ENCODE measurements at regions not wholly inside any gene's neighbourhood (a gene's known extent, or its start where the extent isn't known, plus 50 kb on each side); places are given as distances from the start of the nearest gene placed in this dataset.

DNA sequence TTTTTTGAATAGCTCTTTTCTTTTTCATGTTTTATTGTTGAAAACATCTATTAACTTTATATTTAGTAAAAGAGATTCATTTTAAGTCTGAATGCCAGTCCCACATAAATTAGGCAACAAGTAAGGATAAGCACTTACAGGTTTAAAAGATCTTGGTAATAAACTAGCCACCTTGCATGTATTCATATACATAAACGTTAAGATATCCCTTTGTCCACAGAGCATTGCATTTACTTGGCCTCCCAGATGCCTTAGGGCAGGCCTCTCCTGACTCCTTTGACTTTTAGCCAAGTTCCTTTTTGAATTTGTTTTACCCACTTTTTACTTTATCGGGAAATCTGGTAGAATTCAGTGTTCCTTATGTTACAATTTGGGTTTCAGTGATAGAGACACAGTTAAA, 331.7 kb downstream of the ETNK1 start:
- ChIA-PET POLR2A (no interaction called here), CTCF (no interaction called here)
- H3K27me3 ChIP-seq (ENCODE audit: control insufficient read depth in 1 of 2, insufficient read depth in 2 of 2, low read length in 2 of 2), result no peaks in the 10 kb centered on the region
- H3K4me3 ChIP-seq (ENCODE audit: low read length), result no peak overlapping the region
- ATAC-seq (ENCODE audit: poor library complexity) (no peak), DNase-seq (no peak)
- H3K36me3 ChIP-seq (ENCODE audit: insufficient read depth, low read length), result no peaks in the 10 kb centered on the region
- Mint-ChIP-seq H3K36me3 (ENCODE audit: low read depth) (no peaks in the 10 kb centered on the region), H3K27ac (no peak overlapping the region), H3K4me1 (ENCODE audit: low read depth) (no peaks in the 10 kb centered on the region), H3K9me3 (peaks cover 4% of the 10 kb centered on the region), H3K27me3 (no peaks in the 10 kb centered on the region), H3K4me3 (no peak overlapping the region)
- H3K9me3 ChIP-seq (ENCODE audit: control insufficient read depth in 1 of 2, insufficient read depth in 1 of 2, low read length in 2 of 2), result peaks cover 0 to 16% of the 10 kb centered on the region in 2 experiments
- no peak overlapping the region for H3K27ac ChIP-seq (ENCODE audit: low read depth in 1 of 2, low read length in 2 of 2)
- intact Hi-C loops (cut with DNase I, micrococcal nuclease), result no loop called here
- no peaks in the 10 kb centered on the region for H3K4me1 ChIP-seq (ENCODE audit: insufficient read depth, low read length)
- TF ChIP-seq CTCF (IDR thresholded peaks at IDR 0.05), result no peak

DNA sequence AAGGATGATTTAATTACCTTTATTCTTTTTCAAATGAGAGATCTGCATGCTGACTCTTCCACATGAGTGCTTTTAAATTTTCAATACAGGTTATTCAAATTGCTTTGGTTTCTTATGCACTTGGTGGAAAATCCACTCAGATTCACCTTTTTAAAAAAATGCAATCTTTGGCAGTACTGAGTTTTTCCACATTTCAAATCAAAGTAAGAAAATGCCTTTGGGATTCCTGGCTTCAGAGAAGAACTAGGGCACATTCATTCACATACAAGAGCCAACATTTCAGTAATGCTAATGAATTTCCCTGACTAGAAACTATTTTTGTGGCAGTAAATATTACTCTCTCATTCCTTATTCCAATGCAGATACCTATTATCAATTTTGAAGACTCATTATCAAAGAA, 342.2 kb downstream of the ETNK1 start:
- intact Hi-C loops (cut with DNase I, micrococcal nuclease), result no loop called here
- Mint-ChIP-seq H3K27ac (no peak overlapping the region), H3K27me3 (no peaks in the 10 kb centered on the region), H3K4me1 (ENCODE audit: low read depth) (no peaks in the 10 kb centered on the region), H3K36me3 (ENCODE audit: low read depth) (no peaks in the 10 kb centered on the region), H3K9me3 (no peaks in the 10 kb centered on the region), H3K4me3 (no peak overlapping the region)
- Histone ChIP-seq H3K9me3 (ENCODE audit: control insufficient read depth in 1 of 2, insufficient read depth in 1 of 2, low read length in 2 of 2) (no peaks in the 10 kb centered on the region), H3K4me1 (ENCODE audit: insufficient read depth, low read length) (no peaks in the 10 kb centered on the region), H3K27me3 (ENCODE audit: control insufficient read depth in 1 of 2, insufficient read depth in 2 of 2, low read length in 2 of 2) (no peaks in the 10 kb centered on the region), H3K4me3 (ENCODE audit: low read length) (no peak overlapping the region), H3K36me3 (ENCODE audit: insufficient read depth, low read length) (no peaks in the 10 kb centered on the region), H3K27ac (ENCODE audit: low read depth in 1 of 2, low read length in 2 of 2) (no peak overlapping the region)
- POLR2A ChIA-PET, result no interaction called here
- no peak for ATAC-seq (ENCODE audit: poor library complexity)
- CTCF ChIA-PET, result no interaction called here
- no peak for TF ChIP-seq CTCF (IDR thresholded peaks at IDR 0.05)
- no peak for DNase-seq

GRCh38 chr12:22969521-22969920, 344.6 kb downstream of the ETNK1 start:
- Mint-ChIP-seq H3K4me3 (no peak overlapping the region), H3K9me3 (no peaks in the 10 kb centered on the region), H3K36me3 (ENCODE audit: low read depth) (no peaks in the 10 kb centered on the region), H3K27me3 (no peaks in the 10 kb centered on the region), H3K4me1 (ENCODE audit: low read depth) (no peaks in the 10 kb centered on the region), H3K27ac (no peak overlapping the region)
- Histone ChIP-seq H3K9me3 (ENCODE audit: control insufficient read depth in 1 of 2, insufficient read depth in 1 of 2, low read length in 2 of 2) (no peaks in the 10 kb centered on the region), H3K36me3 (ENCODE audit: insufficient read depth, low read length) (no peaks in the 10 kb centered on the region), H3K4me1 (ENCODE audit: insufficient read depth, low read length) (no peaks in the 10 kb centered on the region), H3K27me3 (ENCODE audit: control insufficient read depth in 1 of 2, insufficient read depth in 2 of 2, low read length in 2 of 2) (no peaks in the 10 kb centered on the region), H3K4me3 (ENCODE audit: low read length) (no peak overlapping the region), H3K27ac (ENCODE audit: low read depth in 1 of 2, low read length in 2 of 2) (no peak overlapping the region)
- CTCF ChIA-PET, result interaction anchor here (0.6 kb wide), 1 partner anchor 215 kb away, joined by 4 read pairs; no protein-coding TSS in a partner anchor
- no peak for DNase-seq
- no peak for TF ChIP-seq CTCF (IDR thresholded peaks at IDR 0.05)
- POLR2A ChIA-PET, result no interaction called here
- intact Hi-C loops (cut with DNase I, micrococcal nuclease), result no loop called here
- no peak for ATAC-seq (ENCODE audit: poor library complexity)

All from CD4-positive, alpha-beta T cell (primary cell).